ENCODE measurements at regions not wholly inside any gene's neighbourhood (a gene's known extent, or its start where the extent isn't known, plus 50 kb on each side); places are given as distances from the start of the nearest gene placed in this dataset.

- TF ChIP-seq ZFP1 (CRISPR knock-in tag; IDR thresholded peaks at IDR 0.05) (no peak), ARID1B (IDR thresholded peaks at IDR 0.05) (no peak), BCL6 (CRISPR knock-in tag; IDR thresholded peaks at IDR 0.05) (no peak)
Observed at GRCh38 chr2:239749272-239749873, 275.8 kb downstream of the NDUFA10 start (continued).

DNA sequence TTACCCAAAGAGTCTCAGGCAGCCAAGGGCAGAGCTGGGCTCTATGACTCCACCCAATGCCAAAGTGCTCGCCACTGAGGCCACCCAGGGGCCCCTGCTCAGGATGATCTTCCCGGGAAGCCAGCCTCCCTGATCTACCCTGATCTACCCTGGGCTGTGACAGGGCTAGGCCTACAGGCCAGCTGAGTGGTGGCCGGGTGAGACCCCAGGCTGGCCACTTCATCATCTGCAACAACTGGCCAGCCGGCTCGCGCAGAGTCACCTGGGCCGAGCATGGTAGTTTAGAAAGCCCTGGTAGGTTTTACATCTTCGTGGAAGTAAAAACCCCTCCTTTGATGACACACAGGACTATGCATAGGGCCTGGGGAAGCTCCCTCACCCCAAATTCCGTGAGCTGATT lies 276.3 kb downstream of the NDUFA10 start:
- Histone ChIP-seq H3K27me3 (ENCODE audit: control insufficient read depth in 2 of 2, insufficient read depth in 2 of 2, low read length in 2 of 2) (peaks cover 0 to 50% of the 10 kb centered on the region in 2 experiments; a peak in 2 of 5 replicates), H3K9ac (ENCODE audit: insufficient read depth in 1 of 2, low read depth in 2 of 2, low read length in 2 of 2) (no peak overlapping the region), H3K36me3 (ENCODE audit: control insufficient read depth, insufficient read depth, low read length) (no peaks in the 10 kb centered on the region), H3K4me1 (replicated peaks in 1 of 2; ENCODE audit: control insufficient read depth in 2 of 2, insufficient read depth in 2 of 2, low read length in 2 of 2) (0 out of 5 replicates have a peak, but pooled peaks cover 0 to 3% of the 10 kb centered on the region in 2 experiments), H3K4me2 (ENCODE audit: insufficient read depth, low read length) (no peak overlapping the region), H3K79me2 (ENCODE audit: control insufficient read depth, insufficient read depth, low read length) (no peaks in the 10 kb centered on the region), H2AFZ (ENCODE audit: low read depth, low read length) (no peak overlapping the region), H4K20me1 (replicated peaks; ENCODE audit: control insufficient read depth, insufficient read depth, low read length) (no peaks in the 10 kb centered on the region; the same call in 1 of the 2 replicates), H3K27ac (ENCODE audit: extremely low read depth, low read depth, low read length) (no peak overlapping the region), H3K9me3 (replicated peaks; ENCODE audit: control insufficient read depth, insufficient read depth, low read depth, low read length) (no peaks in the 10 kb centered on the region), H3K4me3 (no peak overlapping the region), H3K9me1 (ENCODE audit: control insufficient read depth, insufficient read depth, low read length) (no peaks in the 10 kb centered on the region)
- in situ Hi-C loops (cut with MboI) (no loop called here), intact Hi-C loops (cut with micrococcal nuclease) (no loop called here)
- DNase-seq (ENCODE audit: extremely low read depth in 1 of 4, low spot score in 3 of 4) (no peak), FAIRE-seq (no peak), ATAC-seq (no peak)
- CTCF ChIA-PET (ENCODE audit: low intra/inter-chr PET ratio) = no interaction called here
- 13% methylated on average over 8 of the region's 9 CpGs for WGBS (ENCODE audit: insufficient coverage, low coverage, missing lambda C conversion rate)
- no TSS peak for BruUV-seq (replicated peaks)
- POLR2A ChIA-PET = no interaction called here
- TF ChIP-seq ARHGAP35 (IDR thresholded peaks at IDR 0.05; ENCODE audit: partially characterized antibody) (no peak), NFATC3 (IDR thresholded peaks at IDR 0.05) (no peak), SAFB (IDR thresholded peaks at IDR 0.05; ENCODE audit: borderline replicate concordance, low read depth, low read length) (no peak), IRF2 (CRISPR knock-in tag; IDR thresholded peaks at IDR 0.05) (no peak), SIX5 (IDR thresholded peaks at IDR 0.05; ENCODE audit: borderline replicate concordance in 1 of 2, insufficient read depth in 1 of 2, low read depth in 1 of 2, low read length in 2 of 2) (no peak), ZNF512 (tag; IDR thresholded peaks at IDR 0.05) (no peak), PRMT5 (CRISPR knock-in tag; IDR thresholded peaks at IDR 0.05) (no peak), DDX20 (tag; IDR thresholded peaks at IDR 0.05; ENCODE audit: low read depth) (no peak), ERF (CRISPR knock-in tag; IDR thresholded peaks at IDR 0.05) (no peak), BCL6 (CRISPR knock-in tag; IDR thresholded peaks at IDR 0.05) (no peak), CBX3 (IDR thresholded peaks at IDR 0.05; ENCODE audit: borderline replicate concordance in 1 of 2, low read length in 2 of 2) (no peak)
- TF ChIP-seq, protein P1, sequence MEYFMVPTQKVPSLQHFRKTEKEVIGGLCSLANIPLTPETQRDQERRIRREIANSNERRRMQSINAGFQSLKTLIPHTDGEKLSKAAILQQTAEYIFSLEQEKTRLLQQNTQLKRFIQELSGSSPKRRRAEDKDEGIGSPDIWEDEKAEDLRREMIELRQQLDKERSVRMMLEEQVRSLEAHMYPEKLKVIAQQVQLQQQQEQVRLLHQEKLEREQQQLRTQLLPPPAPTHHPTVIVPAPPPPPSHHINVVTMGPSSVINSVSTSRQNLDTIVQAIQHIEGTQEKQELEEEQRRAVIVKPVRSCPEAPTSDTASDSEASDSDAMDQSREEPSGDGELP (CRISPR knock-in tag; IDR thresholded peaks at IDR 0.05; ENCODE audit: borderline replicate concordance) = no peak
- TF ChIP-seq, protein P2, sequence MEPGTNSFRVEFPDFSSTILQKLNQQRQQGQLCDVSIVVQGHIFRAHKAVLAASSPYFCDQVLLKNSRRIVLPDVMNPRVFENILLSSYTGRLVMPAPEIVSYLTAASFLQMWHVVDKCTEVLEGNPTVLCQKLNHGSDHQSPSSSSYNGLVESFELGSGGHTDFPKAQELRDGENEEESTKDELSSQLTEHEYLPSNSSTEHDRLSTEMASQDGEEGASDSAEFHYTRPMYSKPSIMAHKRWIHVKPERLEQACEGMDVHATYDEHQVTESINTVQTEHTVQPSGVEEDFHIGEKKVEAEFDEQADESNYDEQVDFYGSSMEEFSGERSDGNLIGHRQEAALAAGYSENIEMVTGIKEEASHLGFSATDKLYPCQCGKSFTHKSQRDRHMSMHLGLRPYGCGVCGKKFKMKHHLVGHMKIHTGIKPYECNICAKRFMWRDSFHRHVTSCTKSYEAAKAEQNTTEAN (CRISPR knock-in tag; IDR thresholded peaks at IDR 0.05) = no peak
- TF ChIP-seq, protein P3, sequence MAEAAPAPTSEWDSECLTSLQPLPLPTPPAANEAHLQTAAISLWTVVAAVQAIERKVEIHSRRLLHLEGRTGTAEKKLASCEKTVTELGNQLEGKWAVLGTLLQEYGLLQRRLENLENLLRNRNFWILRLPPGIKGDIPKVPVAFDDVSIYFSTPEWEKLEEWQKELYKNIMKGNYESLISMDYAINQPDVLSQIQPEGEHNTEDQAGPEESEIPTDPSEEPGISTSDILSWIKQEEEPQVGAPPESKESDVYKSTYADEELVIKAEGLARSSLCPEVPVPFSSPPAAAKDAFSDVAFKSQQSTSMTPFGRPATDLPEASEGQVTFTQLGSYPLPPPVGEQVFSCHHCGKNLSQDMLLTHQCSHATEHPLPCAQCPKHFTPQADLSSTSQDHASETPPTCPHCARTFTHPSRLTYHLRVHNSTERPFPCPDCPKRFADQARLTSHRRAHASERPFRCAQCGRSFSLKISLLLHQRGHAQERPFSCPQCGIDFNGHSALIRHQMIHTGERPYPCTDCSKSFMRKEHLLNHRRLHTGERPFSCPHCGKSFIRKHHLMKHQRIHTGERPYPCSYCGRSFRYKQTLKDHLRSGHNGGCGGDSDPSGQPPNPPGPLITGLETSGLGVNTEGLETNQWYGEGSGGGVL (CRISPR knock-in tag; IDR thresholded peaks at IDR 0.05) = no peak
